ENCODE measurements at regions not wholly inside any gene's neighbourhood (a gene's known extent, or its start where the extent isn't known, plus 50 kb on each side); places are given as distances from the start of the nearest gene placed in this dataset.
A peak's percentile ranks its signal among the peaks of the same experiment; 100 is the strongest.

DNA sequence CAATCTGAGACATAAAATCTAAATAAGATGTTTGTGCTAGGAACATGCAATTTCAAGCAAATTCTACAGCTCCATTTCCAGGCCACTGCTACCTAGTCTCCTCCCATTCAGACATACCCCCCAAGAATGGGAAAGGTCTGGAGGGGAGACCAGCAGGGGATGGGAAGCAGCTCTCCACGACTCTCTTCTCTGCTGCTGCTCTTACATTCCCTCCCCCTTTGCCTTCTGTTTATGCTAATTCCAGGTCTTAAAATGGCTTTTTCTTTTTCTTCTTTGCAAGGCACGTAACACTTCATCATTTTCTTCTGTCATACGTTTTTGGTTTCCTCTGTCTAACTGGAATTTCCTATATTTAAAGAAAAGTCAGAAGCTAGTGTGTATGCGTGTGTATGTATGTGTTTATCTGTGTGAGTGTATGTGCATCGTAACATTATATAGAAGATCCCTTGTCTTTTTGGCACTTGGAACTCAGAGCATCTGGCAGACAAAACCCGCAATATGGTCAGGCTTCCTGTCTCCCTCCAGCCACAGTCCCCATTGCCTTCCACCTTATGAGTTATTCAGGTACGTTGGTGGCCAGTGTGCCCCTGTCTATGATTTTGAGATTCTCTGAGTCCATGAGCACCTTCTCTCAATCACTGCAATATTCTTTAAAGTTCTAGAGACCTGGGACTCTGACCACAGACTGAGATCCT, 493.7 kb downstream of the BTBD3 start:
- Histone ChIP-seq H3K36me3 (ENCODE audit: insufficient read depth) (no peaks in the 10 kb centered on the region), H2AFZ (ENCODE audit: low read depth) (peak overlapping the region; percentile 22; the same call in 1 of the 2 replicates), H3K4me1 (ENCODE audit: low read depth, poor library complexity, severe bottlenecking) (peaks cover 63% of the 10 kb centered on the region), H4K20me1 (ENCODE audit: insufficient read depth) (no peaks in the 10 kb centered on the region), H3K27ac (peak overlapping the region; percentile 63), H3K4me3 (IDR thresholded peaks at IDR 0.05; ENCODE audit: insufficient read depth, low read depth, low read length) (no peak overlapping the region), H3K79me2 (ENCODE audit: insufficient read depth, low read depth) (no peaks in the 10 kb centered on the region), H3K4me2 (peak overlapping the region; percentile 66), H3K27me3 (ENCODE audit: insufficient read depth, low read depth) (no peaks in the 10 kb centered on the region), H3K9ac (no peak overlapping the region)
- TF ChIP-seq, protein P1, sequence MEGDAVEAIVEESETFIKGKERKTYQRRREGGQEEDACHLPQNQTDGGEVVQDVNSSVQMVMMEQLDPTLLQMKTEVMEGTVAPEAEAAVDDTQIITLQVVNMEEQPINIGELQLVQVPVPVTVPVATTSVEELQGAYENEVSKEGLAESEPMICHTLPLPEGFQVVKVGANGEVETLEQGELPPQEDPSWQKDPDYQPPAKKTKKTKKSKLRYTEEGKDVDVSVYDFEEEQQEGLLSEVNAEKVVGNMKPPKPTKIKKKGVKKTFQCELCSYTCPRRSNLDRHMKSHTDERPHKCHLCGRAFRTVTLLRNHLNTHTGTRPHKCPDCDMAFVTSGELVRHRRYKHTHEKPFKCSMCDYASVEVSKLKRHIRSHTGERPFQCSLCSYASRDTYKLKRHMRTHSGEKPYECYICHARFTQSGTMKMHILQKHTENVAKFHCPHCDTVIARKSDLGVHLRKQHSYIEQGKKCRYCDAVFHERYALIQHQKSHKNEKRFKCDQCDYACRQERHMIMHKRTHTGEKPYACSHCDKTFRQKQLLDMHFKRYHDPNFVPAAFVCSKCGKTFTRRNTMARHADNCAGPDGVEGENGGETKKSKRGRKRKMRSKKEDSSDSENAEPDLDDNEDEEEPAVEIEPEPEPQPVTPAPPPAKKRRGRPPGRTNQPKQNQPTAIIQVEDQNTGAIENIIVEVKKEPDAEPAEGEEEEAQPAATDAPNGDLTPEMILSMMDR (conservative IDR thresholded peaks at IDR 0.05; ENCODE audit: low read depth, low read length), result no peak

DNA sequence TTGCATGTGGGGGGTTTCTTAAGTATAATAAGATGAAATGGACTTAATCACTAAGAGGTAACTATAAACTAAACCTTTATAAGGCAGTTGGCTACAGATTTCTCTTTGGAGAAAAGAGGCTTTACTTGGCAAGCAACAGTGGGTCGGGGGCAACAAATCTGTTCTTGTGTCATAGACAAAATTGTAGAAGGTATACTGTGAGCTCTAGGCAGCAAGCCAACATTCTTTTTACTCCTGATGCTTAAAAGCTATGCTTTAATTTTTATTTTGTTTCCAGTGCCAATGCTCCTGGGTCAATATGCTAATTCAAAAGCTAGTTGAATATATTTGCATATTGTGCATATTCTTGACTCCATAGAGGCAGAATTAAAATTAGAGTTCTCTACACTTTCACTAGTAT, 495.4 kb downstream of the BTBD3 start:
- Histone ChIP-seq H3K79me2 (ENCODE audit: insufficient read depth, low read depth) (no peaks in the 10 kb centered on the region), H3K27me3 (ENCODE audit: insufficient read depth, low read depth) (no peaks in the 10 kb centered on the region), H4K20me1 (ENCODE audit: insufficient read depth) (no peaks in the 10 kb centered on the region), H3K27ac (no peak overlapping the region), H3K36me3 (ENCODE audit: insufficient read depth) (no peaks in the 10 kb centered on the region), H3K9ac (no peak overlapping the region), H2AFZ (ENCODE audit: low read depth) (no peak overlapping the region), H3K4me1 (ENCODE audit: low read depth, poor library complexity, severe bottlenecking) (peaks cover 64% of the 10 kb centered on the region), H3K4me2 (peak overlapping the region; percentile 66; the same call in 1 of the 2 replicates), H3K4me3 (IDR thresholded peaks at IDR 0.05; ENCODE audit: insufficient read depth, low read depth, low read length) (no peak overlapping the region)
- TF ChIP-seq, protein P1 (conservative IDR thresholded peaks at IDR 0.05; ENCODE audit: low read depth, low read length), result no peak

DNA sequence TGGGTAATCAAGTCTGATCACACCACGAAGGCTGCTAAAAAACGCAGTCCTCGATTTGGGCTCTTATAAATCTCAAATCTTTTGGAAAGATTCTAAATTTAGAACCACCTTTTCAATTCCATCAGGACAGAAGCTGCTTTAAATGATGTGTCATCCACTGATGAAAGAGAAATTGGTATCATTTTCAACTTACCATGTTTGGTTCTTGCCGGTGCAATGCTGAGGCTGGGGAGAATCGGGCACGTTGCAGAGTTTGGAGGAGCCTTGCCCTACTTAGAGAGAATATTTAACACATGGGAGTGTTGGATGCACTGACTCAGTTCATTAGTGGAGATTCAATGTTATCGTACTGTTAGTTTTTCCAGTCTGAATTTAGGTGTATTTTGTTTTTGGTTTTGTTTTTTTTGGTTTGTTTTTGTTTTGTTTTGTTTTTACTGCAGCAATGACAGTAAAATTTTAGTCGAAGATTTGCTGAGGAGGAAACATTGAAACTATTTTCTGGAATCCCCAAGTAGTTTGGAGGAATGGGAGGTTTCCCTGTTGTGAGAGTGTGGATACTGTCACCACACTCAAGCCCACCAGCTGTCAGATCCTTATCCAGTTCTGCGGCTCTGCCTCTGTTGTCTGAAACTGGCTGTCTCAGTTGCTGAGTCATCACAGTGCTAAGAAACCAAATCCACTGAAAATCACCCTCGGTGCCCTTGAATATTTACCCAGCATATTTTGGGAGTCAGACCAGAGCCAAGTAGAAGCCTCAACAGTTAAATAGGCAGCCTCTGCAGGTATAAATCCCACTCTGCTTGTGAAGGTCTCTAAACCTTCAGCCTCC, 497.0 kb downstream of the BTBD3 start:
- no peaks in the 10 kb centered on the region for H3K36me3 ChIP-seq (ENCODE audit: insufficient read depth)
- H3K27ac ChIP-seq, result peak overlapping the region; percentile 50; the same call in 1 of the 2 replicates
- no peak overlapping the region for H3K4me3 ChIP-seq (IDR thresholded peaks at IDR 0.05; ENCODE audit: insufficient read depth, low read depth, low read length)
- TF ChIP-seq, protein P1 (conservative IDR thresholded peaks at IDR 0.05; ENCODE audit: low read depth, low read length), result no peak
- no peaks in the 10 kb centered on the region for H3K27me3 ChIP-seq (ENCODE audit: insufficient read depth, low read depth)
- no peaks in the 10 kb centered on the region for H3K79me2 ChIP-seq (ENCODE audit: insufficient read depth, low read depth)
- H2AFZ ChIP-seq (ENCODE audit: low read depth), result peak overlapping the region; percentile 43; the same call in 1 of the 2 replicates
- peak overlapping the region; percentile 76 for H3K4me2 ChIP-seq
- peak overlapping the region; percentile 36; the same call in 1 of the 2 replicates for H3K9ac ChIP-seq
- no peaks in the 10 kb centered on the region for H4K20me1 ChIP-seq (ENCODE audit: insufficient read depth)
- H3K4me1 ChIP-seq (ENCODE audit: low read depth, poor library complexity, severe bottlenecking), result peaks cover 64% of the 10 kb centered on the region

DNA sequence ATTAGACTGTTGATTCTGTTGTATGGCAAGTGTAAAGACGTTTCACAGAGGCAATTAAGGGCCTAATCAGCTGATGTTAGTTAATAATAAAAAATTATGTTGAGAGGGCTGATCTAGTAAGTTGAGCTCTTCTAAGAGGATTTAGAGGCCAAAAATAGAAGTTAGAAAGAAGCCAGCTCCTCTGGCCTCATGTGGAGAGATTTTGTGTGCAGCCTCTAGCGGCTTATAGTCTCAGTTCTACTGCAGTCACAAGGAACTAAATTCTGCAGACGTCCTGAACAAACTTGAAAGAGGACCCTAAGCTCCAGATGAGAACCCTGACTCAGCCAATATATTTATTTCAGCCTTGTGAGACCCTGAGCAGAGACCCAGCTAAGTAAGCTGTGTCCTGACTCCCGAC, 498.6 kb downstream of the BTBD3 start:
- 0 out of 2 replicates have a peak overlapping the region, but pooled peaks have one; percentile 76 for H3K4me2 ChIP-seq
- no peaks in the 10 kb centered on the region for H3K27me3 ChIP-seq (ENCODE audit: insufficient read depth, low read depth)
- TF ChIP-seq, protein P1 (conservative IDR thresholded peaks at IDR 0.05; ENCODE audit: low read depth, low read length), result no peak
- H3K79me2 ChIP-seq (ENCODE audit: insufficient read depth, low read depth), result no peaks in the 10 kb centered on the region
- peak overlapping the region; percentile 43; the same call in 1 of the 2 replicates for H2AFZ ChIP-seq (ENCODE audit: low read depth)
- H3K4me1 ChIP-seq (ENCODE audit: low read depth, poor library complexity, severe bottlenecking), result peaks cover 52% of the 10 kb centered on the region
- no peaks in the 10 kb centered on the region for H3K36me3 ChIP-seq (ENCODE audit: insufficient read depth)
- H3K9ac ChIP-seq, result no peak overlapping the region
- H4K20me1 ChIP-seq (ENCODE audit: insufficient read depth), result no peaks in the 10 kb centered on the region
- no peak overlapping the region for H3K27ac ChIP-seq
- no peak overlapping the region for H3K4me3 ChIP-seq (IDR thresholded peaks at IDR 0.05; ENCODE audit: insufficient read depth, low read depth, low read length)

All from KMS-11 (cell line).